DOHH2 (cell line): ENCODE measurements at regions not wholly inside any gene's neighbourhood (a gene's known extent, or its start where the extent isn't known, plus 50 kb on each side); places are given as distances from the start of the nearest gene placed in this dataset.

Experiments used
- CTCF ChIP-seq: fragments of 200-600 bp; sonication (generic); IDR thresholded peaks from one replicate; pipeline ENCODE4 v1.5.1; 2014; ENCODE audit warnings: antibody characterized with exemption, mild to moderate bottlenecking, low read depth, low read length; ENCODE audit not compliant: poor library complexity, severe bottlenecking
- EZH2phosphoT487 ChIP-seq: fragments of 200-600 bp; sonication (generic); IDR thresholded peaks from 2 replicates; pipeline ENCODE4 v1.6.1; 2017; ENCODE audit warnings: borderline replicate concordance, mild to moderate bottlenecking, antibody characterized with exemption, low read length, moderate library complexity, mixed read lengths

GRCh38 chr7:142468871-142469665 lies 211.2 kb upstream of the PRSS58 start:
- TF ChIP-seq CTCF (no peak), EZH2phosphoT487 (no peak)
